ENCODE measurements at regions not wholly inside any gene's neighbourhood (a gene's known extent, or its start where the extent isn't known, plus 50 kb on each side); places are given as distances from the start of the nearest gene placed in this dataset.

- no peak overlapping the region for H3K27ac ChIP-seq (ENCODE audit: low read depth in 1 of 2, low read length in 2 of 2)
- H3K9me3 ChIP-seq (ENCODE audit: control insufficient read depth, low read length) = no peaks in the 10 kb centered on the region
- no peak overlapping the region for H3K4me3 ChIP-seq (ENCODE audit: low read length in 2 of 2)
- no peaks in the 10 kb centered on the region for H3K27me3 ChIP-seq (ENCODE audit: control insufficient read depth in 1 of 2, insufficient read depth in 2 of 2, low read length in 1 of 2)
- no peak for ATAC-seq (ENCODE audit: low FRiP score)
- H3K36me3 ChIP-seq (ENCODE audit: control insufficient read depth in 1 of 2, insufficient read depth in 2 of 2, low read length in 1 of 2) = no peaks in the 10 kb centered on the region
- 75 to 86% methylated on average over 1 of the region's 1 CpG for WGBS, 2 donors
- peaks cover 0 to 2% of the 10 kb centered on the region in 2 donors for H3K4me1 ChIP-seq (ENCODE audit: control insufficient read depth in 1 of 2, insufficient read depth in 2 of 2, low read length in 2 of 2)
- no peak for DNase-seq
- intact Hi-C loops (cut with DNase I) = no loop called here
These were observed 152.9 kb upstream of the INHBA start for GRCh38 chr7:41855798-41856197.

- Histone ChIP-seq H3K9me3 (ENCODE audit: control insufficient read depth, low read length) (peaks cover 1% of the 10 kb centered on the region), H3K4me3 (ENCODE audit: low read length in 2 of 2) (no peak overlapping the region), H3K27me3 (ENCODE audit: control insufficient read depth in 1 of 2, insufficient read depth in 2 of 2, low read length in 1 of 2) (no peaks in the 10 kb centered on the region), H3K36me3 (ENCODE audit: control insufficient read depth in 1 of 2, insufficient read depth in 2 of 2, low read length in 1 of 2) (no peaks in the 10 kb centered on the region), H3K27ac (ENCODE audit: low read depth in 1 of 2, low read length in 2 of 2) (no peak overlapping the region), H3K4me1 (ENCODE audit: control insufficient read depth in 1 of 2, insufficient read depth in 2 of 2, low read length in 2 of 2) (no peaks in the 10 kb centered on the region)
- 97 to 98% methylated on average over 4 of the region's 4 CpGs for WGBS, 2 donors
- ATAC-seq (ENCODE audit: low FRiP score) (no peak), DNase-seq (no peak)
- intact Hi-C loops (cut with DNase I) = no loop called here
These were observed 144.7 kb upstream of the INHBA start for GRCh38 chr7:41847606-41848005.

GRCh38 chr7:41847151-41847550, 144.3 kb upstream of the INHBA start:
- no peaks in the 10 kb centered on the region for H3K36me3 ChIP-seq (ENCODE audit: control insufficient read depth in 1 of 2, insufficient read depth in 2 of 2, low read length in 1 of 2)
- no peak overlapping the region for H3K4me3 ChIP-seq (ENCODE audit: low read length in 2 of 2)
- H3K9me3 ChIP-seq (ENCODE audit: control insufficient read depth, low read length) = peaks cover 1% of the 10 kb centered on the region
- DNase-seq (no peak), ATAC-seq (ENCODE audit: low FRiP score) (no peak)
- H3K27me3 ChIP-seq (ENCODE audit: control insufficient read depth in 1 of 2, insufficient read depth in 2 of 2, low read length in 1 of 2) = no peaks in the 10 kb centered on the region
- H3K27ac ChIP-seq (ENCODE audit: low read depth in 1 of 2, low read length in 2 of 2) = no peak overlapping the region
- intact Hi-C loops (cut with DNase I) = no loop called here
- H3K4me1 ChIP-seq (ENCODE audit: control insufficient read depth in 1 of 2, insufficient read depth in 2 of 2, low read length in 2 of 2) = no peaks in the 10 kb centered on the region
- 90 to 94% methylated on average over 1 of the region's 1 CpG for WGBS, 2 donors

GRCh38 chr7:41842956-41843355, 140.1 kb upstream of the INHBA start:
- Histone ChIP-seq H3K4me3 (ENCODE audit: low read length in 2 of 2) (no peak overlapping the region), H3K9me3 (ENCODE audit: control insufficient read depth, low read length) (no peaks in the 10 kb centered on the region), H3K27me3 (ENCODE audit: control insufficient read depth in 1 of 2, insufficient read depth in 2 of 2, low read length in 1 of 2) (no peaks in the 10 kb centered on the region), H3K36me3 (ENCODE audit: control insufficient read depth in 1 of 2, insufficient read depth in 2 of 2, low read length in 1 of 2) (no peaks in the 10 kb centered on the region), H3K4me1 (ENCODE audit: control insufficient read depth in 1 of 2, insufficient read depth in 2 of 2, low read length in 2 of 2) (no peaks in the 10 kb centered on the region), H3K27ac (ENCODE audit: low read depth in 1 of 2, low read length in 2 of 2) (no peak overlapping the region)
- intact Hi-C loops (cut with DNase I) = no loop called here
- DNase-seq = no peak
- ATAC-seq (ENCODE audit: low FRiP score) = no peak
- WGBS, 2 donors = 78% methylated on average over 4 of the region's 4 CpGs

- ATAC-seq (ENCODE audit: low FRiP score) (no peak), DNase-seq (no peak)
- H3K4me3 ChIP-seq (ENCODE audit: low read length in 2 of 2) = no peak overlapping the region
- peaks cover 1 to 6% of the 10 kb centered on the region in 2 donors for H3K4me1 ChIP-seq (ENCODE audit: control insufficient read depth in 1 of 2, insufficient read depth in 2 of 2, low read length in 2 of 2)
- H3K27ac ChIP-seq (ENCODE audit: low read depth in 1 of 2, low read length in 2 of 2) = no peak overlapping the region
- WGBS, 2 donors = 98 to 100% methylated on average over 1 of the region's 1 CpG
- H3K27me3 ChIP-seq (ENCODE audit: control insufficient read depth in 1 of 2, insufficient read depth in 2 of 2, low read length in 1 of 2) = no peaks in the 10 kb centered on the region
- intact Hi-C loops (cut with DNase I) = no loop called here
- H3K36me3 ChIP-seq (ENCODE audit: control insufficient read depth in 1 of 2, insufficient read depth in 2 of 2, low read length in 1 of 2) = no peaks in the 10 kb centered on the region
- no peaks in the 10 kb centered on the region for H3K9me3 ChIP-seq (ENCODE audit: control insufficient read depth, low read length)
These were observed 135.0 kb upstream of the INHBA start for GRCh38 chr7:41837916-41838315.

- WGBS, 2 donors = 62 to 63% methylated on average over 4 of the region's 4 CpGs
- Histone ChIP-seq H3K36me3 (ENCODE audit: control insufficient read depth in 1 of 2, insufficient read depth in 2 of 2, low read length in 1 of 2) (no peaks in the 10 kb centered on the region), H3K4me1 (ENCODE audit: control insufficient read depth in 1 of 2, insufficient read depth in 2 of 2, low read length in 2 of 2) (peaks cover 1 to 6% of the 10 kb centered on the region in 2 donors), H3K9me3 (ENCODE audit: control insufficient read depth, low read length) (no peaks in the 10 kb centered on the region), H3K27me3 (ENCODE audit: control insufficient read depth in 1 of 2, insufficient read depth in 2 of 2, low read length in 1 of 2) (no peaks in the 10 kb centered on the region), H3K4me3 (ENCODE audit: low read length in 2 of 2) (no peak overlapping the region), H3K27ac (ENCODE audit: low read depth in 1 of 2, low read length in 2 of 2) (peak overlapping the region in 1 of 2 donors; percentile 75)
- intact Hi-C loops (cut with DNase I) = no loop called here
- no peak for ATAC-seq (ENCODE audit: low FRiP score)
- DNase-seq = no peak
These were observed 133.2 kb upstream of the INHBA start for GRCh38 chr7:41835976-41836530.

- intact Hi-C loops (cut with DNase I) = no loop called here
- H3K27ac ChIP-seq (ENCODE audit: low read depth in 1 of 2, low read length in 2 of 2) = peak overlapping the region; percentile 85 to 89
- no peaks in the 10 kb centered on the region for H3K36me3 ChIP-seq (ENCODE audit: control insufficient read depth in 1 of 2, insufficient read depth in 2 of 2, low read length in 1 of 2)
- no peaks in the 10 kb centered on the region for H3K27me3 ChIP-seq (ENCODE audit: control insufficient read depth in 1 of 2, insufficient read depth in 2 of 2, low read length in 1 of 2)
- peak in 1 of 2 donors; percentile 49 for DNase-seq
- H3K4me1 ChIP-seq (ENCODE audit: control insufficient read depth in 1 of 2, insufficient read depth in 2 of 2, low read length in 2 of 2) = peaks cover 1 to 6% of the 10 kb centered on the region in 2 donors
- 8 to 13% methylated on average over 8 of the region's 8 CpGs for WGBS, 2 donors
- H3K4me3 ChIP-seq (ENCODE audit: low read length in 2 of 2) = no peak overlapping the region
- no peaks in the 10 kb centered on the region for H3K9me3 ChIP-seq (ENCODE audit: control insufficient read depth, low read length)
- peak; percentile 84 for ATAC-seq (ENCODE audit: low FRiP score)
These were observed 132.2 kb upstream of the INHBA start for GRCh38 chr7:41834805-41835694.

GRCh38 chr7:41832941-41833340, 130.1 kb upstream of the INHBA start:
- ATAC-seq (ENCODE audit: low FRiP score) = no peak
- Histone ChIP-seq H3K9me3 (ENCODE audit: control insufficient read depth, low read length) (no peaks in the 10 kb centered on the region), H3K36me3 (ENCODE audit: control insufficient read depth in 1 of 2, insufficient read depth in 2 of 2, low read length in 1 of 2) (no peaks in the 10 kb centered on the region), H3K4me3 (ENCODE audit: low read length in 2 of 2) (no peak overlapping the region), H3K27ac (ENCODE audit: low read depth in 1 of 2, low read length in 2 of 2) (no peak overlapping the region), H3K27me3 (ENCODE audit: control insufficient read depth in 1 of 2, insufficient read depth in 2 of 2, low read length in 1 of 2) (no peaks in the 10 kb centered on the region), H3K4me1 (ENCODE audit: control insufficient read depth in 1 of 2, insufficient read depth in 2 of 2, low read length in 2 of 2) (peaks cover 1 to 6% of the 10 kb centered on the region in 2 donors)
- no peak for DNase-seq
- intact Hi-C loops (cut with DNase I) = no loop called here
- WGBS, 2 donors = 79 to 90% methylated on average over 4 of the region's 4 CpGs

GRCh38 chr7:41830271-41830670, 127.4 kb upstream of the INHBA start:
- Histone ChIP-seq H3K4me1 (ENCODE audit: control insufficient read depth in 1 of 2, insufficient read depth in 2 of 2, low read length in 2 of 2) (peaks cover 0 to 8% of the 10 kb centered on the region in 2 donors), H3K4me3 (ENCODE audit: low read length in 2 of 2) (no peak overlapping the region), H3K27ac (ENCODE audit: low read depth in 1 of 2, low read length in 2 of 2) (no peak overlapping the region), H3K27me3 (ENCODE audit: control insufficient read depth in 1 of 2, insufficient read depth in 2 of 2, low read length in 1 of 2) (no peaks in the 10 kb centered on the region), H3K9me3 (ENCODE audit: control insufficient read depth, low read length) (no peaks in the 10 kb centered on the region), H3K36me3 (ENCODE audit: control insufficient read depth in 1 of 2, insufficient read depth in 2 of 2, low read length in 1 of 2) (no peaks in the 10 kb centered on the region)
- no peak for ATAC-seq (ENCODE audit: low FRiP score)
- WGBS, 2 donors = 84 to 89% methylated on average over 2 of the region's 2 CpGs
- no peak for DNase-seq
- intact Hi-C loops (cut with DNase I) = no loop called here

All from aorta (tissue), 5 donors.